GM18868 (cell line): ENCODE measurements at regions not wholly inside any gene's neighbourhood (a gene's known extent, or its start where the extent isn't known, plus 50 kb on each side); places are given as distances from the start of the nearest gene placed in this dataset.
"Not testable (repeated sequence)": the region's sequence is repeated elsewhere in the genome, so short reads cannot be mapped to it uniquely, and the experiment has no call there.

Experiments
- ATAC-seq: cut with Tn5 transposase; IDR thresholded peaks from one replicate; pipeline ENCODE4 v1.9.1; 2021; ENCODE audit warnings: mild to moderate bottlenecking, moderate library complexity; ENCODE audit not compliant: unreplicated experiment

GRCh38 chrY:18393633-18394032 is 152.9 kb upstream of the HSFY1 start:
- not testable (repeated sequence) for ATAC-seq

GRCh38 chrY:18420846-18421245 is 125.7 kb upstream of the HSFY1 start:
- ATAC-seq: not testable (repeated sequence)

GRCh38 chrY:18421457-18421856 is 125.1 kb upstream of the HSFY1 start:
- ATAC-seq: peak; percentile 78

GRCh38 chrY:18423970-18424608 is 122.4 kb upstream of the HSFY1 start:
- peak; percentile 57 for ATAC-seq

GRCh38 chrY:18433540-18433939 is 113.0 kb upstream of the HSFY1 start:
- not testable (repeated sequence) for ATAC-seq

GRCh38 chrY:18445853-18446252 is 100.7 kb upstream of the HSFY1 start:
- ATAC-seq: peak; percentile 98

- ATAC-seq: not testable (repeated sequence)
Observed at GRCh38 chrY:18452815-18453214, 93.7 kb upstream of the HSFY1 start.

GRCh38 chrY:18459136-18459535 is 87.4 kb upstream of the HSFY1 start:
- ATAC-seq: peak; percentile 54

- not testable (repeated sequence) for ATAC-seq
Observed at GRCh38 chrY:18461211-18461911, 85.2 kb upstream of the HSFY1 start.

- not testable (repeated sequence) for ATAC-seq
Observed at GRCh38 chrY:18464812-18465211, 81.7 kb upstream of the HSFY1 start.

GRCh38 chrY:18466661-18467060 is 79.9 kb upstream of the HSFY1 start:
- not testable (repeated sequence) for ATAC-seq

- not testable (repeated sequence) for ATAC-seq
Observed at GRCh38 chrY:18483354-18483753, 63.2 kb upstream of the HSFY1 start.
